Upper lobe of left lung (tissue), 6 donors: ENCODE measurements at regions not wholly inside any gene's neighbourhood (a gene's known extent, or its start where the extent isn't known, plus 50 kb on each side); places are given as distances from the start of the nearest gene placed in this dataset.
A peak's percentile ranks its signal among the peaks of the same experiment; 100 is the strongest.

Experiments used
- ATAC-seq, 2 donors: fragments of 200-7000 bp; cut with Tn5 transposase; one replicate each; pipeline ENCODE4 v1.9.1; 2022; ENCODE audit warnings: mild to moderate bottlenecking in 2 of 2, moderate library complexity in 2 of 2; ENCODE audit not compliant: low FRiP score in 2 of 2
- DNase-seq, 2 donors: peaks; one replicate each; pipeline ENCODE4 v3.0.0-alpha.2; 2019 to 2020
- H3K27ac ChIP-seq, 4 donors: fragments of 200-600 bp; sonication (generic); one replicate each; pipeline ENCODE4 v1.5.1; 2016 to 2019
- H3K27me3 ChIP-seq, 4 donors: fragments of 200-600 bp; sonication (generic); one replicate each; pipeline ENCODE4 v1.5.1; 2017 to 2019
- H3K36me3 ChIP-seq, 4 donors: fragments of 200-600 bp; sonication (generic); one replicate each; pipeline ENCODE4 v1.5.1; 2016 to 2019
- H3K4me1 ChIP-seq, 4 donors: fragments of 200-600 bp; sonication (generic); one replicate each; pipeline ENCODE4 v1.5.1; 2018 to 2019
- H3K4me3 ChIP-seq, 4 donors: fragments of 200-600 bp; sonication (generic); one replicate each; pipeline ENCODE4 v1.5.1; 2017 to 2019; ENCODE audit warnings: mild to moderate bottlenecking in 2 of 4, moderate library complexity in 1 of 4
- H3K9me3 ChIP-seq, 4 donors: fragments of 200-600 bp; sonication (generic); one replicate each; pipeline ENCODE4 v1.5.1; 2018 to 2019
- CTCF ChIP-seq, 6 experiments: fragments of 450-650 bp in 4 of 6; fragments of 200-600 bp in 2 of 6; sonication (generic) in 2 of 6; IDR thresholded peaks; one replicate each; pipeline ENCODE4 v1.5.1; 2016 to 2019; ENCODE audit warnings: antibody characterized with exemption in 6 of 6
- EP300 ChIP-seq, 4 donors: sonication (generic); formaldehyde crosslinking; IDR thresholded peaks; one replicate each; pipeline ENCODE4 v1.5.1; 2017; ENCODE audit warnings: antibody characterized with exemption in 4 of 4, control low read depth in 2 of 4
- POLR2A ChIP-seq, 4 donors: fragments of 450-650 bp; IDR thresholded peaks; one replicate each; pipeline ENCODE4 v1.5.1; 2016 to 2017; ENCODE audit warnings: antibody characterized with exemption in 4 of 4, mild to moderate bottlenecking in 2 of 4
- POLR2AphosphoS5 ChIP-seq, 2 donors: sonication (generic); formaldehyde crosslinking; IDR thresholded peaks; one replicate each; pipeline ENCODE4 v1.5.1; 2017; ENCODE audit warnings: antibody characterized with exemption in 2 of 2
- WGBS, 2 donors: methylation state at CpG; one replicate each; pipeline ENCODE4 v1.1.5; 2017 to 2018; 5-methylcytosine and 5-hydroxymethylcytosine counted together
- donor health status: DM: no; HTN: no; CAD: no; lungs with moderate emphysema.
- donor health status: DM: no; HTN: yes; CAD: no; lungs with severe emphysema.

- WGBS, 2 donors: 58 to 71% methylated on average over 5 of the region's 5 CpGs
- TF ChIP-seq EP300 (IDR thresholded peaks at IDR 0.05) (no peak), POLR2AphosphoS5 (IDR thresholded peaks at IDR 0.05) (no peak), CTCF (IDR thresholded peaks at IDR 0.05) (no peak), POLR2A (IDR thresholded peaks at IDR 0.05) (no peak)
- Histone ChIP-seq H3K4me3 (no peak overlapping the region), H3K27ac (no peak overlapping the region), H3K27me3 (no peaks in the 10 kb centered on the region), H3K9me3 (no peaks in the 10 kb centered on the region), H3K4me1 (peaks cover 0 to 7% (median 4%) of the 10 kb centered on the region in 4 donors), H3K36me3 (no peaks in the 10 kb centered on the region)
- DNase-seq: no peak
- ATAC-seq: no peak
Observed at GRCh38 chr12:96131230-96131788, 62.9 kb upstream of the ELK3 start.

- no peak overlapping the region for H3K4me3 ChIP-seq
- no peaks in the 10 kb centered on the region for H3K9me3 ChIP-seq
- H3K36me3 ChIP-seq: no peaks in the 10 kb centered on the region
- no peak overlapping the region for H3K27ac ChIP-seq
- ATAC-seq (no peak), DNase-seq (no peak)
- peaks cover 0 to 11% (median 7%) of the 10 kb centered on the region in 4 donors for H3K4me1 ChIP-seq
- no peaks in the 10 kb centered on the region for H3K27me3 ChIP-seq
- TF ChIP-seq POLR2A (IDR thresholded peaks at IDR 0.05) (no peak), CTCF (IDR thresholded peaks at IDR 0.05) (peak in 4 of 6 experiments; percentile 10 to 29 (median 22))
- 86 to 93% methylated on average over 4 of the region's 4 CpGs for WGBS, 2 donors
Observed at GRCh38 chr12:96132819-96133218, 61.4 kb upstream of the ELK3 start.

- WGBS, 2 donors: 89 to 91% methylated on average over 5 of the region's 5 CpGs
- Histone ChIP-seq H3K27ac (no peak overlapping the region), H3K4me3 (no peak overlapping the region), H3K9me3 (no peaks in the 10 kb centered on the region), H3K36me3 (no peaks in the 10 kb centered on the region), H3K4me1 (peaks cover 0 to 11% (median 7%) of the 10 kb centered on the region in 4 donors), H3K27me3 (no peaks in the 10 kb centered on the region)
- DNase-seq (no peak), ATAC-seq (no peak)
- TF ChIP-seq POLR2A (IDR thresholded peaks at IDR 0.05) (no peak), CTCF (IDR thresholded peaks at IDR 0.05) (no peak), EP300 (IDR thresholded peaks at IDR 0.05) (no peak), POLR2AphosphoS5 (IDR thresholded peaks at IDR 0.05) (no peak)
Observed at GRCh38 chr12:96134200-96134599, 60.0 kb upstream of the ELK3 start.

- Histone ChIP-seq H3K4me1 (peaks cover 0 to 11% (median 7%) of the 10 kb centered on the region in 4 donors), H3K27ac (no peak overlapping the region), H3K27me3 (no peaks in the 10 kb centered on the region), H3K4me3 (no peak overlapping the region), H3K36me3 (no peaks in the 10 kb centered on the region), H3K9me3 (no peaks in the 10 kb centered on the region)
- TF ChIP-seq EP300 (IDR thresholded peaks at IDR 0.05): no peak
- no peak for TF ChIP-seq POLR2A (IDR thresholded peaks at IDR 0.05)
- no peak for TF ChIP-seq POLR2AphosphoS5 (IDR thresholded peaks at IDR 0.05)
- no peak for TF ChIP-seq CTCF (IDR thresholded peaks at IDR 0.05)
- 46 to 48% methylated on average over 3 of the region's 3 CpGs for WGBS, 2 donors
- no peak for DNase-seq
- peak; percentile 38 to 59 for ATAC-seq
Observed at GRCh38 chr12:96136161-96136560, 58.0 kb upstream of the ELK3 start.

GRCh38 chr12:96136725-96137378 is 57.3 kb upstream of the ELK3 start:
- 75 to 76% methylated on average over 4 of the region's 4 CpGs for WGBS, 2 donors
- no peak overlapping the region for H3K27ac ChIP-seq
- TF ChIP-seq EP300 (IDR thresholded peaks at IDR 0.05) (no peak), CTCF (IDR thresholded peaks at IDR 0.05) (no peak), POLR2AphosphoS5 (IDR thresholded peaks at IDR 0.05) (no peak), POLR2A (IDR thresholded peaks at IDR 0.05) (no peak)
- peak in 1 of 2 donors; percentile 14 for ATAC-seq
- no peaks in the 10 kb centered on the region for H3K36me3 ChIP-seq
- no peaks in the 10 kb centered on the region for H3K27me3 ChIP-seq
- no peak overlapping the region for H3K4me3 ChIP-seq
- no peak for DNase-seq
- H3K4me1 ChIP-seq: peaks cover 0 to 11% (median 7%) of the 10 kb centered on the region in 4 donors
- H3K9me3 ChIP-seq: no peaks in the 10 kb centered on the region
